SIG-M5 treated with dmso at 0.1 percent for 504 hours (cell line): ENCODE measurements at regions not wholly inside any gene's neighbourhood (a gene's known extent, or its start where the extent isn't known, plus 50 kb on each side); places are given as distances from the start of the nearest gene placed in this dataset.

Experiments
- DNase-seq: peaks from one replicate; lab custom pipeline; 2025; ENCODE audit not compliant: unreplicated experiment; lab: John Stamatoyannopoulos, UW

GRCh38 chr3:30350901-30351300 lies 255.5 kb upstream of the TGFBR2 start:
- DNase-seq, result no peak

DNA sequence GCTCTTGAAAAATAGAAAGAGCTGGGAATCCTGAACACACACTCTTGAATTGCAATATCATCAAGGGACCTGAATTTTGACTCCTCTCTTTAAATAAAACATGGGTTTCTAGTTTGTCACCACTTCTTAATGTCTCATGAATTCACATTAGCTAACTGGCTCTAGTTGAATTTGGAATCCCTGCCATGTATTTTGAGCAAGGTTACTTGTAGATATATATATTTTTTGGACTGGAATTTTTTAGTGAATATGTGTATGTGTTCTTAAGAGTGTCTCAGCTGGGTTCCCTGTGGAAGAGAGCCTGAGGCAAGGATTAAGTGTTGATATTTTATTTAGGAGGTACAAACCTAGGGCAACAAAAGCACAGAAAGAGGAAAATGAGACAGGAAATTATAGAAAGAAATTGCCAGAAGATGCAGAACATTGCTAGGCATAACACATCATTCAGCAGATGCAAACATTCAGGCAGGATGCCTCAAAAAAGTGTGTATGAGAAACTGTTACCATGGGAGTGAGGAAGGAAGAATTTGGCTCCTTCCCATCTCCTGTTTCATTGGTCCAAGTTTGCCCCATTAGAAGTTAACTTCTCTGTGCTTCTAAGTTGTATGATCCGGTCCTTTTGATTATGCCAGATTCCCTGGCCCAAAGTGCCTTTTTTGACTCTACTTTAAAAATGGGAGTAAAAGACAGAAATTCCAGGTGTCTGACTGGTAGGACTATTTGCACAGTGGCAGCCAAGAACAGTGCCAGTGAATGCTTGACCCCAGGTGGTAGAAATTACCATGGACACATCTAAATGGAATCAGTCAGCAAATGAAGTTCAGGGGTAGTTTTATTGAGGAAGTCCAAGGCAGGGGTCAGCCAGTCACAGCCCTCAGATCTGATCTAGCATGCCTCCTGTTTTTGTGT lies 253.7 kb upstream of the TGFBR2 start:
- DNase-seq, result no peak

- DNase-seq, result no peak
Observed at GRCh38 chr3:30353711-30354467, 252.5 kb upstream of the TGFBR2 start.

DNA sequence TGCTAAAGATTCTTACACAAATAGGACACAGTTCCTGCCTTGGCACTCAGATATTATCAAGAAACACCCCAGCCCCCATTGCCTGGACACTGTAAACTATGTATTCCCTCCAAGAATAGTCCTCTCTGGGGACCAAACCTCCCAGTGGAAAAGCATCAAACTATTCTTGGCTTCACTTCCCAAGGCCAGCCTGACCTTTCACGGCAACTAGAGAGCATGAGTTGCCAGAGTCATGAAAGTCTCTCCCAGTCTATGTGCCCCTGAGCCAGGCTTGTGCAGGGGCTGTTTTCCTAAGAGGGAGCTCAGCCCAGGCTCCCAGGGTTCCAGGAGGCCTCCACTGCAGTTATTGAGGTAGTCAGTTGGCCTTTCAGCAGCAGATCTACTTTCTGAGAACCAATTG lies 251.9 kb upstream of the TGFBR2 start:
- no peak for DNase-seq

- no peak for DNase-seq
Observed at GRCh38 chr3:30354972-30355371, 251.4 kb upstream of the TGFBR2 start.

- peak; percentile 9 for DNase-seq
Observed at GRCh38 chr3:30355622-30356021, 250.8 kb upstream of the TGFBR2 start.

- no peak for DNase-seq
Observed at GRCh38 chr3:30356866-30357753, 249.3 kb upstream of the TGFBR2 start.

GRCh38 chr3:30357897-30358296 lies 248.5 kb upstream of the TGFBR2 start:
- DNase-seq, result no peak

DNA sequence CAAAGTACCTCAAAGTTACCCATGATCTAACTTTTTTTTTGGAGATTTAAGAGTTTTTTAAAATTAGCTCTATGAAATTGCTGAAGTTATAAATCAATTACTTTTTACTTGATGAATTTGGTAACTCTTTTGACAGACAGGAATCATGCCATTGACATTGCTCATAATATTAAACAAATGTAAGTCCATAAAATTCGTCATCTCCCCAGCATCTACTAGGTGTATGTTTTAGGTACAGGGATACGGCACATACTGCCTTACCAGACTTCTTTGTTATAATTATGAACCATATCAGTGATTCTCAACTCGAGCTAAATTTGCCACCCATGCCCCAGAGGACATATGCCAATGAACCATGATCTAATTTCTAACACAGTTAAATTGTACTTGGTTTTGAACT lies 247.5 kb upstream of the TGFBR2 start:
- no peak for DNase-seq

GRCh38 chr3:30368978-30369377 lies 237.4 kb upstream of the TGFBR2 start:
- DNase-seq, result no peak

DNA sequence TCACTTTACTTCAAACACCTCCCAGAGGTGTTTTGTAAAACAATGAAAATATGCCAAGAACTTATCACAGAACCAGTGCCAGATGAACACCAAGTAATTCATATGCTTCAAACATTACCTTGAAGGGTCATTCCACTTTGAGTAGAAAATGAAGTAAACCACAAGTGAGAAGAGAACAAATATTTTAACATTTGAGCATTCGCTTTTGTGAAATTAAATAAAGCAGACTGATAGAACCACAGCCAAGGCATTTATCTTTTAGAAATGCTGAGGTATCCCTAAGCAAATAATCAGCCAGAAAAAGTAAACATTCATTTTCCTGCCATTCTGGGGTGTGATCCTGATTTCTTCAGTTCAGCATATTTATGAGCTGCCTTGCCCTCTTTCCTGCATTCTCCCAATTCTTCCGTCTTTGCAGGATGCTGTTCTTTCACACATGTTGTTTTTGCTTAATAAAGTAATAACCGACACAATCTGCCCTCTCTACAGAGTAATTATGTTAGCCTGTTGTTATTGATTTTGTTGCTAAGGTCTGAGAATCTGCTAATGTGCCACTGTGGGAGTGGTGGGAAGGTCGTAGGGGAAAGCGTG lies 235.6 kb upstream of the TGFBR2 start:
- no peak for DNase-seq

DNA sequence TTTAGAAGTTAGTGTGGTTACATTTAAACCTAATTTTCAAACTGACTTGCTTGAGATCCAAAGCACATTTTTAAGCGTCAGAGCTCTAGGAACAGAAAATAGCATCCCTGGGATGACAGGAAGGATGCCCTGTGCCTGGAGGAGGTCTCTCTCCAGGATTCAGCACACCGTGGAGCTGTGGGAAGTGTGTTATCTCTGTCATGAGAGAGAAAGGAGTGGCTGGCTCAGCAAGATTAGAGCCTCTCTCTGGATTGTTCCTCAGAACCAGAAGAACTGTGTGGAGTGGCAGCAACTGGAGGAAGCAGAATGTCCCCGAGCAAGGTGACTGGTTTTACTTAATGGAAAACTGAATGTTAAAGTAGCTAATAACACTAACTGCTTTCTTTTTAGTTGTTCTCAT lies 233.6 kb upstream of the TGFBR2 start:
- no peak for DNase-seq

- DNase-seq, result no peak
Observed at GRCh38 chr3:30384546-30385072, 221.8 kb upstream of the TGFBR2 start.

GRCh38 chr3:30393079-30393478 lies 213.3 kb upstream of the TGFBR2 start:
- DNase-seq, result no peak

- DNase-seq, result no peak
Observed at GRCh38 chr3:30397030-30397429, 209.4 kb upstream of the TGFBR2 start.

GRCh38 chr3:30399394-30400181 lies 206.8 kb upstream of the TGFBR2 start:
- DNase-seq, result no peak

DNA sequence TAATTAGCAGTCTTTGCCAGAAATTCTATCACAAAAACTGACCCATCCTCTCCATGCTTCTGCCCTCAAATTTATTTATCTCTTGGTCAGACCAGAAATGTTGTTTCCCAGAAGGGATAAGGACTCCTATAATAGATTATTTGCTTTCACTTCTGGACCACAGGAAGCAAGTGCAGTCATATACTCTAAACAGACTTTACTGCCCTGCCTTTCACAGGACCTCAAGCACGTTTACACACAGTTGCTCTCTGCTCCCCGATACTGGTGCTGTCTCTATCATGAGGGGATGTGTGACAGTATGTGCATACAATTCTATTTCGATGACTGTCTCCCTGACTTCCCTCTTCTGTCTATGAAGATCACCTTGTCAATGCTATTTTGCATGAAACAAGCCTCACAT lies 205.5 kb upstream of the TGFBR2 start:
- no peak for DNase-seq

GRCh38 chr3:30401971-30402370 lies 204.4 kb upstream of the TGFBR2 start:
- no peak for DNase-seq

DNA sequence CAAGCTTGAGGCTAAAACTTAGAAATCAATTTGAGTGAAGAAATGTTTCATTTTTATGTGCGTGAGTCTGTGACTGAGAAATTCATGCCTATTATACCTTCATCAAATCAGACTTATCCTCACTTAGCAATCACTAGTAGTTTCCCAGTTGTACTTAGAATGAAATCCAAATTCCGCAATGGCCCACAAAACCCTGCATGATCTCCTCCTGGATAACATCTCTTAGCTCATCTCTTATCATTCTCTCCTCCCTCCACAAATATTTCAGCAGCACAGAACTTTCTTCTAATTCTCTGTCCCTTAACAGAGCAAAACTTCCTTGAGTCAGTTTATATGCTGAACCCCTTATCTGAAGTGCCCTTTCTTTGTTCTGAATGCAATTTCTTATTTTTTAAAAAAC lies 198.8 kb upstream of the TGFBR2 start:
- DNase-seq, result no peak

DNA sequence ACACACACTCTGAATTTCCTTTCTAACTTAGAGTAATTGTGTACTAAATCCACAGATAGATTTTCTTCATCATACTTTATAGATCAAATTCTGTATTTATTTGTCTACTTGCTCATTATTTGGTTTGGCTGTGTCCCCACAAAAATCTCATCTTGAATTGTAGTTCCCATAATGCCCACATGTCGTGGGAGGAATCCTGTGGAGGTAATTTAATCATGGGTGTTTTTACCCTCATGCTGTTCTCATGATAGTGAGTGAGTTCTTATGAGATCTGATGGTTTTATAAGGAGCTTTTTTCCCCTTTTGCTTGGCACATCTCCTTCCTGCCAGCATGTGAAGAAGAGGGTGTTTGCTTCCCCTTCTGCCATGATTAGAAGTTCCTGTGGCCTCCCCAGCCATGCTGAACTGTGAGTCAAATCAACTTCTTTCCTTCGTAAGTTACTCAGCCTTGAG lies 198.3 kb upstream of the TGFBR2 start:
- DNase-seq, result no peak
